SK-N-SH treated with all-trans-retinoic acid at 6 μM for 48 hours (cell line): ENCODE measurements at regions not wholly inside any gene's neighbourhood (a gene's known extent, or its start where the extent isn't known, plus 50 kb on each side); places are given as distances from the start of the nearest gene placed in this dataset.

Experiments used
- ATAC-seq: fragments of 200-7000 bp; cut with Tn5 transposase; 3 replicates; pipeline ENCODE4 v1.9.1; 2020; ENCODE audit warnings: mild to moderate bottlenecking, moderate library complexity
- ARNTL ChIP-seq: fragments of 450-650 bp; formaldehyde crosslinking; IDR thresholded peaks from 2 replicates; pipeline ENCODE4 v1.5.0; 2020; ENCODE audit warnings: low read depth, mild to moderate bottlenecking, moderate library complexity, borderline replicate concordance
- BACH2 ChIP-seq: fragments of 250-450 bp; sonication (Bioruptor Pico); IDR thresholded peaks from 2 replicates; pipeline ENCODE4 v1.9.0; 2021; ENCODE audit warnings: mild to moderate bottlenecking, borderline replicate concordance
- CSDC2 ChIP-seq: fragments of 250-450 bp; sonication (Bioruptor Pico); IDR thresholded peaks from 2 replicates; pipeline ENCODE4 v1.5.0; 2020; ENCODE audit warnings: mild to moderate bottlenecking, moderate library complexity
- ESRRG ChIP-seq: fragments of 250-450 bp; sonication (Bioruptor Pico); IDR thresholded peaks from 2 replicates; pipeline ENCODE4 v1.6.1; 2021; ENCODE audit warnings: mild to moderate bottlenecking
- GLIS3 ChIP-seq: fragments of 250-450 bp; sonication (Bioruptor Pico); IDR thresholded peaks from 2 replicates; pipeline ENCODE4 v1.5.0; 2020; ENCODE audit warnings: mild to moderate bottlenecking, moderate library complexity
- OSR1 ChIP-seq: fragments of 250-450 bp; sonication (Bioruptor Pico); IDR thresholded peaks from 2 replicates; pipeline ENCODE4 v1.8.0; 2022; ENCODE audit warnings: moderate library complexity, mild to moderate bottlenecking, inconsistent platforms
- PPARA ChIP-seq: fragments of 250-450 bp; sonication (Bioruptor Pico); IDR thresholded peaks from 2 replicates; pipeline ENCODE4 v1.5.0; 2020; ENCODE audit warnings: mild to moderate bottlenecking, borderline replicate concordance
- RARB ChIP-seq: fragments of 250-450 bp; sonication (Bioruptor Pico); IDR thresholded peaks from 2 replicates; pipeline ENCODE4 v1.8.0; 2021; ENCODE audit warnings: mild to moderate bottlenecking, moderate library complexity
- SNAI2 ChIP-seq: fragments of 250-450 bp; sonication (Bioruptor Pico); IDR thresholded peaks from 2 replicates; pipeline ENCODE4 v1.5.0; 2020; ENCODE audit warnings: mild to moderate bottlenecking, moderate library complexity
- TCF4 ChIP-seq: fragments of 250-450 bp; sonication (Bioruptor Pico); IDR thresholded peaks from 2 replicates; pipeline ENCODE4 v1.8.0; 2021; ENCODE audit warnings: mild to moderate bottlenecking, moderate library complexity, borderline replicate concordance
- TOX ChIP-seq: fragments of 250-450 bp; sonication (Bioruptor Pico); IDR thresholded peaks from 2 replicates; pipeline ENCODE4 v1.8.0; 2021; ENCODE audit warnings: mild to moderate bottlenecking, moderate library complexity, borderline replicate concordance
- ZFP3 ChIP-seq: fragments of 250-450 bp; sonication (Bioruptor Pico); IDR thresholded peaks from 2 replicates; pipeline ENCODE4 v1.5.0; 2020; ENCODE audit warnings: mild to moderate bottlenecking, moderate library complexity
- ZFP30 ChIP-seq: fragments of 450-650 bp; formaldehyde crosslinking; IDR thresholded peaks from 2 replicates; pipeline ENCODE4 v1.5.0; 2022; ENCODE audit warnings: mild to moderate bottlenecking, moderate library complexity
- ZNF565 ChIP-seq: fragments of 450-650 bp; formaldehyde crosslinking; conservative IDR thresholded peaks from 2 replicates; pipeline ENCODE4 v1.5.0; 2020; ENCODE audit warnings: low read depth, mild to moderate bottlenecking, moderate library complexity
- ZNF70 ChIP-seq: fragments of 450-650 bp; formaldehyde crosslinking; IDR thresholded peaks from 2 replicates; pipeline ENCODE4 v1.5.0; 2020; ENCODE audit warnings: mild to moderate bottlenecking, moderate library complexity
- ZNF8 ChIP-seq: fragments of 450-650 bp; formaldehyde crosslinking; IDR thresholded peaks from 2 replicates; pipeline ENCODE4 v1.5.0; 2020; ENCODE audit warnings: mild to moderate bottlenecking, moderate library complexity
- TF ChIP-seq, protein P1 (sequence below): fragments of 250-450 bp; sonication (Bioruptor Pico); IDR thresholded peaks from 2 replicates; pipeline ENCODE4 v1.8.0; 2020; ENCODE audit warnings: mild to moderate bottlenecking, moderate library complexity, borderline replicate concordance
- TF ChIP-seq, protein P2 (sequence below): fragments of 250-450 bp; sonication (Bioruptor Pico); IDR thresholded peaks from 2 replicates; pipeline ENCODE4 v1.5.1; 2020; ENCODE audit warnings: low read depth, mild to moderate bottlenecking, moderate library complexity
- TF ChIP-seq, protein P3 (sequence below): fragments of 250-450 bp; sonication (Bioruptor Pico); IDR thresholded peaks from 2 replicates; pipeline ENCODE4 v1.5.1; 2021; ENCODE audit warnings: mild to moderate bottlenecking, moderate library complexity

DNA sequence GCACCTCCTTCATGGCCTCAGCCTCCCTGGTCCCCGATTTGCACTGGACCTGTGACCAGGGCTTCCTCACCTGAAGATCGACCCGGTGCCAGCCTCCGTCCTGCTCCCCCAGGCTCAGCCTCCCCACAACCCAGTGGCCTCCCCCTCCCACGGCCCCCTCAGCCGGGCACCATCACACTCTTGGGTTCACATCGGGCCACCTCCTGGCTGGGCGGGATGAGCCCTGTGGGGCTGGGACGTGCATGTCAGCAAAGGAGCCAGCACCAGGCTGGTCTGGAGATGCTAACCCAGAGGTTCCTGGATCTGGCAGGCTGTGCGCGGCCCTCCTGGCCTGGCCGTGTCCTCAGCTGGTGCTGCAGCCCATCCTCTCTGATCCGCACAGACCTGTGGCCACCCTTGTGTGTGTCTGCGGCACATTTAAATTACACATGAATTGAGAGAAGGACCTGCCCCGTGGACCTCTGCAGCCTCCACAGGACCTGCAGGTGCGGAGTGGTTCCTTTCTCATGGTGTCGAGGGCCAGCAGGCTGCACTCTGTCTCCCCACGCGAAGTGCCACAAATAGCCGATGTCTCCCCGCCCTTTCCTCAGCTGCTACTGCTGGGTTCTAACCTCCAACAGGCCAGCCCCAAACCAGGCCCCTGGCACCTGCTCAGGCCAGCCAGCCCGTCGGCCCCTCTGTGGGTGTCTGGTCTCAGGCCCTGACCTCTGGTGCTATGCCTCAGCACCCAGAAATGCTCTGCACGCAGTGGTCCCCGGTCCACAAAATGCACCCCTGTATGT lies 237.5 kb downstream of the ERMARD start:
- no peak for TF ChIP-seq SNAI2
- TF ChIP-seq ZFP3 (CRISPR knock-in tag) = no peak
- no peak for TF ChIP-seq ZNF565 (CRISPR knock-in tag)
- no peak for TF ChIP-seq ZNF8 (CRISPR knock-in tag)
- TF ChIP-seq, protein P1, sequence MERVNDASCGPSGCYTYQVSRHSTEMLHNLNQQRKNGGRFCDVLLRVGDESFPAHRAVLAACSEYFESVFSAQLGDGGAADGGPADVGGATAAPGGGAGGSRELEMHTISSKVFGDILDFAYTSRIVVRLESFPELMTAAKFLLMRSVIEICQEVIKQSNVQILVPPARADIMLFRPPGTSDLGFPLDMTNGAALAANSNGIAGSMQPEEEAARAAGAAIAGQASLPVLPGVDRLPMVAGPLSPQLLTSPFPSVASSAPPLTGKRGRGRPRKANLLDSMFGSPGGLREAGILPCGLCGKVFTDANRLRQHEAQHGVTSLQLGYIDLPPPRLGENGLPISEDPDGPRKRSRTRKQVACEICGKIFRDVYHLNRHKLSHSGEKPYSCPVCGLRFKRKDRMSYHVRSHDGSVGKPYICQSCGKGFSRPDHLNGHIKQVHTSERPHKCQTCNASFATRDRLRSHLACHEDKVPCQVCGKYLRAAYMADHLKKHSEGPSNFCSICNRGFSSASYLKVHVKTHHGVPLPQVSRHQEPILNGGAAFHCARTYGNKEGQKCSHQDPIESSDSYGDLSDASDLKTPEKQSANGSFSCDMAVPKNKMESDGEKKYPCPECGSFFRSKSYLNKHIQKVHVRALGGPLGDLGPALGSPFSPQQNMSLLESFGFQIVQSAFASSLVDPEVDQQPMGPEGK (CRISPR knock-in tag) = no peak
- no peak for TF ChIP-seq GLIS3 (CRISPR knock-in tag)
- no peak for TF ChIP-seq PPARA (CRISPR knock-in tag)
- no peak for TF ChIP-seq OSR1 (CRISPR knock-in tag)
- no peak for TF ChIP-seq ESRRG (CRISPR knock-in tag)
- TF ChIP-seq TCF4 (CRISPR knock-in tag) = no peak
- no peak for TF ChIP-seq TOX (CRISPR knock-in tag)
- TF ChIP-seq, protein P2, sequence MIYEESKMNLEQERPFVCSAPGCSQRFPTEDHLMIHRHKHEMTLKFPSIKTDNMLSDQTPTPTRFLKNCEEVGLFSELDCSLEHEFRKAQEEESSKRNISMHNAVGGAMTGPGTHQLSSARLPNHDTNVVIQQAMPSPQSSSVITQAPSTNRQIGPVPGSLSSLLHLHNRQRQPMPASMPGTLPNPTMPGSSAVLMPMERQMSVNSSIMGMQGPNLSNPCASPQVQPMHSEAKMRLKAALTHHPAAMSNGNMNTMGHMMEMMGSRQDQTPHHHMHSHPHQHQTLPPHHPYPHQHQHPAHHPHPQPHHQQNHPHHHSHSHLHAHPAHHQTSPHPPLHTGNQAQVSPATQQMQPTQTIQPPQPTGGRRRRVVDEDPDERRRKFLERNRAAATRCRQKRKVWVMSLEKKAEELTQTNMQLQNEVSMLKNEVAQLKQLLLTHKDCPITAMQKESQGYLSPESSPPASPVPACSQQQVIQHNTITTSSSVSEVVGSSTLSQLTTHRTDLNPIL = no peak
- no peak for ATAC-seq

DNA sequence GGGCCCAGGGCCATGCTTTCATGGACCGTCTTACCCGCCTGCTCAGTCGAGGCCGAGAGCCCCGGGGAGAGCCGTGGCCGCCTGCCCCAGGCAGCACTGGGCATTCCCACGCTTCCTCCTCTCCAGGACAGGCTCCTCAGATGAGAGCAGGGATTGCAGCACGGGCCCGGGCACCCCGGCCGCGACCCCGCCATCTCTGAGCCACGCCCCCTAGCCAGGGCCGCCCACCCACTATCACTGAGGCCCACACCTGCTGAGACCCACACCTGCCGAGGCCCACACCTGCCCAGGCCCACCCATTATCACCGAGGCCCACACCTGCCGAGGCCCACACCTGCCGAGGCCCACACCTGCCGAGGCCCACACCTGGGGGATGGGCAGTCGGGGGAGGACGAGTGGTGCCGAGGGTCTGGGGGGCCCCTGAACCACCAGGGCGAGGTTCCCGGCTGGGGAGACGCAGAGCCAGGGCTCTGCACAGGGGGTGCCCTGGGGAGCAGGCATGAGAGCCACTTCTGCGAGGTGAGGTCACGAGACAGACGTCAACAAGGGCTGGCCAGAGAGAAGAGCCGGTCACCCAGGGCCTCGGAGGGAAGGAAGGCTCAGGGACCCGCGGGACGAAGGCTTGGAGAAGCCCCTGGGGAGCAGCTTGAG lies 235.6 kb downstream of the ERMARD start:
- TF ChIP-seq TOX (CRISPR knock-in tag) = no peak
- no peak for TF ChIP-seq ZNF8 (CRISPR knock-in tag)
- no peak for TF ChIP-seq ZNF565 (CRISPR knock-in tag)
- no peak for TF ChIP-seq ARNTL (CRISPR knock-in tag)
- TF ChIP-seq OSR1 (CRISPR knock-in tag) = no peak
- no peak for TF ChIP-seq SNAI2
- TF ChIP-seq, protein P2 = no peak
- TF ChIP-seq ZFP30 = no peak
- no peak for TF ChIP-seq GLIS3 (CRISPR knock-in tag)
- no peak for TF ChIP-seq CSDC2 (CRISPR knock-in tag)
- TF ChIP-seq PPARA (CRISPR knock-in tag) = no peak
- TF ChIP-seq, all 23 proteins: peak for 0
- no peak for ATAC-seq

DNA sequence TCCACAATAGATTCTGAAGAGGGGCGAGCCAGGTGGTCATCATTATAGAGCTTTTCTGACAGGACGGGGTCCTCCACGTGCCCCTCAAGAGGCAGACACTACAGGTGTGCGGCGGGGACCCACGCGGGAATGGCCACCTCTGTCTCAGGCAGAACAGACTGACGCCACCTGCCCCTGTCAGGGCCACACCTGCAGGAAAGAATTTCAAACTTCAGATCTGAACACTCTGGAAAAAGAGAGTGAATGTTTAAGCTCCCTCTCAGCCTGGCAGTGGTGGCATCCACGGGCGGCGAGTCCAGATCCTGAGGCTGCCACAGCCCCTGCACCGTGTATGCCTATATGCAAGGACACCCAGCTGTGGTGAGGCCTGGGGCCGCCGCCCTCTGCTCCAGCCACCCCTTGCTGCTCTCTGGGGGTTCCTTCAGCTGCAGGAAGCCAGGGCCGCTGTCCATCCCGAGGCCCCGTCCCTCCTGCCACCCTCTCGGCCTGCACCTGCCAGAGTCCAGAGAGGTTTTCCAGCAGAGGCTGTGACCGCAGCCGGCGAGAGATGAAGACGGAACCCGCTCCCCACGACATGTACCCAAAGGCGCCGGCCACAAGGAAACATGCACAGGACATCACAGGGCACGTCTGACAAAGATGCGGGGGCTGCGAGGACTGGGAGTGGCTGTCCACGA lies 234.9 kb downstream of the ERMARD start:
- ATAC-seq = no peak
- no peak for TF ChIP-seq OSR1 (CRISPR knock-in tag)
- no peak for TF ChIP-seq ZFP3 (CRISPR knock-in tag)
- TF ChIP-seq ZNF70 (CRISPR knock-in tag) = no peak
- no peak for TF ChIP-seq ARNTL (CRISPR knock-in tag)
- no peak for TF ChIP-seq ZNF565 (CRISPR knock-in tag)
- no peak for TF ChIP-seq ZNF8 (CRISPR knock-in tag)
- TF ChIP-seq, protein P2 = no peak
- TF ChIP-seq RARB (CRISPR knock-in tag) = no peak
- TF ChIP-seq ZFP30 = no peak
- TF ChIP-seq, protein P3, sequence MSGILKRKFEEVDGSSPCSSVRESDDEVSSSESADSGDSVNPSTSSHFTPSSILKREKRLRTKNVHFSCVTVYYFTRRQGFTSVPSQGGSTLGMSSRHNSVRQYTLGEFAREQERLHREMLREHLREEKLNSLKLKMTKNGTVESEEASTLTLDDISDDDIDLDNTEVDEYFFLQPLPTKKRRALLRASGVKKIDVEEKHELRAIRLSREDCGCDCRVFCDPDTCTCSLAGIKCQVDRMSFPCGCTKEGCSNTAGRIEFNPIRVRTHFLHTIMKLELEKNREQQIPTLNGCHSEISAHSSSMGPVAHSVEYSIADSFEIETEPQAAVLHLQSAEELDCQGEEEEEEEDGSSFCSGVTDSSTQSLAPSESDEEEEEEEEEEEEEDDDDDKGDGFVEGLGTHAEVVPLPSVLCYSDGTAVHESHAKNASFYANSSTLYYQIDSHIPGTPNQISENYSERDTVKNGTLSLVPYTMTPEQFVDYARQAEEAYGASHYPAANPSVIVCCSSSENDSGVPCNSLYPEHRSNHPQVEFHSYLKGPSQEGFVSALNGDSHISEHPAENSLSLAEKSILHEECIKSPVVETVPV (CRISPR knock-in tag) = no peak
- TF ChIP-seq PPARA (CRISPR knock-in tag) = no peak
- TF ChIP-seq SNAI2 = no peak
- TF ChIP-seq TOX (CRISPR knock-in tag) = no peak
- TF ChIP-seq BACH2 (CRISPR knock-in tag) = no peak
- TF ChIP-seq, protein P1 (CRISPR knock-in tag) = no peak
- no peak for TF ChIP-seq ESRRG (CRISPR knock-in tag)
